RPMI7951 (cell line): ENCODE measurements at regions not wholly inside any gene's neighbourhood (a gene's known extent, or its start where the extent isn't known, plus 50 kb on each side); places are given as distances from the start of the nearest gene placed in this dataset.
A peak's percentile ranks its signal among the peaks of the same experiment; 100 is the strongest.

ENCODE experiments used
- DNase-seq: peaks from one replicate; pipeline ENCODE4 v3.0.0-alpha.2; 2012; ENCODE audit warnings: low read depth

DNA sequence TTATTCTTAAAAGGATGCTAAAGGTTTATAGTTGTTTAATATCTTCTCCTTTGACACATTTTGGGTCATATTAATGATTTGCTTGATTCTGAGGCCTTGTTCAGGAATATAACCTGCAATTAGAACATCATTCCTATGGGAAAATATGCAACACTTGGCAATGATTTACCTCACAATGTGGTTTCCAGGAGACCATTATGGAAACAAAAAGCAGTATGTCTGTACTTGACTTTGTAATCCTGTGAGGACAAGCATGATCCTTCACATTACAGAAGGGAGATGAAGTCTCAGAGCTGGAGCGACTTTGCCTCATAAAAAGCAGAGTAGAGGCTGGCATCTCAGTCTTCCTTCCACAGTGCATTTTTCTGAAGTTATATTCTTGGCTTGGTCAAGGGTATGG is 57.0 kb upstream of the CDCA7L start:
- DNase-seq: no peak

DNA sequence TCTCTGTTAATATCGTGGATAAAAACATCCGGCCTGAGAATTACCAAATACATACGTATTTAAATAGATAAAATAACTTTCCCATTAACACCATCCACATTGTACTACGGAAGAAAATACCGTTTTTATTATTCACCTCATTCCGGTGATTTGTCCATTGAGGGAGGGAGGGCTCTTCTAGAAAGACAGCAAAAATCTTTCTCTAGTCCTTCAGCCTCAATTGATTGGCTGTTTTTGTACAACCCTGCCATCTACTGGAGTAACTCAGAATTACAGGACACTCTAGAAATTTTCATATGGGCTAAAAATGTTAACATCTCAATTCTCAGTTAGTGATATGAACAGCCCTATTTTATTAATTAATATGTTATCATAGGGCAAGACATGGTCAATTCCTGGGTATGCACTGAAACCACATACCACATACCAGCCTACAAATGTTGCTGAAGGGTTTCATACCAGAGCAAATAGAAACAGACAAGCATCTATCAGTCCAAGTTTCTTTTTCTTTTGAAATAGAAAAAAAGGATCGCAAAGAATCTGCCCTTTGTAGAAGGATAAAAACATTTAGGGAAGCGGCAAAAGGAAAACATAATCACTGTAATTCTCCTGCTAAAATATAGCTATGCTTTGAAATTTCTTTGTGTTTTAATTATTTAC is 55.8 kb upstream of the CDCA7L start:
- peak; percentile 69 for DNase-seq

DNA sequence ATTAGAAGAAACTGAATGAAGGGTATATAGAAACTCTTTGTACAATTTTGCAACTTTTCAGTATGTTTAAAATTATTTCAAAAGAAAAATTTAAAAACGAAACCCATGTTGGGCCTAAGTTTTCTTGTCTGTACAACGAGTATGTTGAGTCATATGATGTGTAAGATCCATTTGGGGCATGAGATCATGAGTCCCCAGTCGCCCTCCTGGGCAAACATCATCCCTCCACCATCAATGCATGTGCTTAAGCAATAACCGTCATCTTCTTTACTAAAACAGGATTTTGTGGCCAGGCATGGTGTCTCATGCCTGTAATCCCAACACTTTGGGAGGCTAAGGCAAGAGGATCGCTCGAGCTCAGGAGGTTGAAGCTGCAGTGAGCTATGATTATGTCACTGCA is 54.2 kb upstream of the CDCA7L start:
- DNase-seq: peak; percentile 59

DNA sequence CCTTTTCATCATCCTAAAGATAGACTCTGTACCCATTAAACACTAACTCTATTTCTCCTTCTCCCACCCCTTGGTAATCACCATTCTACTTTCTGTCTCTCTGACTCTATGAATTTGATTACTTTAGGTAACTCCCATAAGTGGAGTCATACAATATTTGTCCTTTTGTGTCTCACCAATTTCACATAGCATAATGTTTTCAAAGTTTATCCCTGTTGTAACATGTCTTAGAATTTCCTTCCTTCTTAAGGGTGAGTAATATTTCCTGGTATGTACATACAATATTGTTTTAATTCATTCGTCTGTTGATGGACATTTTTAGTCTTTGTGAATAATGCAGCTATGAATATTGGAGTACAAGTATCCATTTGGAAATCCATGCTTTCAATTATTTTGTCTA is 50.9 kb upstream of the CDCA7L start:
- DNase-seq: no peak
